Mesenchymal stem cell (in vitro differentiated cells and primary cell): ENCODE measurements at regions not wholly inside any gene's neighbourhood (a gene's known extent, or its start where the extent isn't known, plus 50 kb on each side); places are given as distances from the start of the nearest gene placed in this dataset.

Experiments used
- DNase-seq: peaks from one replicate; pipeline ENCODE4 v3.0.0-alpha.2; 2013
- H2AFZ ChIP-seq: one replicate; pipeline ENCODE4 v1.6.1; 2013; ENCODE audit warnings: low read depth, mild to moderate bottlenecking, control low read depth, inconsistent platforms, low read length, moderate library complexity
- H2AK5ac ChIP-seq: 2 replicates; pipeline ENCODE4 v1.6.1; 2013; ENCODE audit warnings: low read length, moderate library complexity, mild to moderate bottlenecking, inconsistent platforms; ENCODE audit not compliant: severe bottlenecking
- H2BK120ac ChIP-seq: one replicate; pipeline ENCODE4 v1.6.1; 2013; ENCODE audit warnings: low read depth, mild to moderate bottlenecking, inconsistent platforms, low read length, moderate library complexity
- H2BK12ac ChIP-seq, 2 experiments: one replicate each; pipeline ENCODE4 v1.6.1; 2013; ENCODE audit warnings: inconsistent platforms in 2 of 2, low read length in 2 of 2, mild to moderate bottlenecking in 2 of 2, moderate library complexity in 2 of 2, control low read depth in 1 of 2
- H2BK15ac ChIP-seq: one replicate; pipeline ENCODE4 v1.6.1; 2013; ENCODE audit warnings: mild to moderate bottlenecking, low read depth, inconsistent platforms; ENCODE audit not compliant: poor library complexity, severe bottlenecking
- H2BK5ac ChIP-seq: 2 replicates; pipeline ENCODE4 v1.6.1; 2013; ENCODE audit warnings: low read depth, mild to moderate bottlenecking, low read length, control low read depth, inconsistent platforms; ENCODE audit not compliant: poor library complexity, severe bottlenecking
- H3K14ac ChIP-seq, 2 experiments: one replicate each; pipeline ENCODE4 v1.6.1; 2013; ENCODE audit warnings: inconsistent platforms in 2 of 2, low read length in 2 of 2, control low read depth in 1 of 2, mild to moderate bottlenecking in 1 of 2, moderate library complexity in 1 of 2
- H3K18ac ChIP-seq, 2 experiments: one replicate each; pipeline ENCODE4 v1.6.1; 2013; ENCODE audit warnings: inconsistent platforms in 2 of 2, low read length in 2 of 2, control low read depth in 1 of 2, low read depth in 1 of 2, mild to moderate bottlenecking in 1 of 2
- H3K23ac ChIP-seq, 2 experiments: one replicate each; pipeline ENCODE4 v1.6.1; 2013; ENCODE audit warnings: inconsistent platforms in 2 of 2, low read length in 2 of 2, mild to moderate bottlenecking in 2 of 2, moderate library complexity in 2 of 2, control low read depth in 1 of 2
- H3K27ac ChIP-seq: 2 replicates; pipeline ENCODE4 v1.5.1; 2013; ENCODE audit warnings: mild to moderate bottlenecking, moderate library complexity, low read length, control low read depth, inconsistent platforms; ENCODE audit not compliant: poor library complexity, severe bottlenecking
- H3K27me3 ChIP-seq, 2 experiments: 2 replicates each; pipeline versions ENCODE4 v1.6.1 to v1.7.0; 2013; ENCODE audit warnings: low read length in 2 of 2, mild to moderate bottlenecking in 2 of 2, moderate library complexity in 2 of 2, control low read depth in 1 of 2, inconsistent platforms in 1 of 2; ENCODE audit not compliant: control insufficient read depth in 1 of 2, insufficient read depth in 1 of 2
- H3K36me3 ChIP-seq, 2 experiments: 2 replicates each; pipeline versions ENCODE4 v1.6.1 to v1.7.0; 2013; ENCODE audit warnings: low read length in 2 of 2, control low read depth in 1 of 2, inconsistent platforms in 1 of 2, low read depth in 1 of 2, mild to moderate bottlenecking in 1 of 2; ENCODE audit not compliant: insufficient read depth in 2 of 2, control insufficient read depth in 1 of 2
- H3K4ac ChIP-seq, 2 experiments: one replicate each; pipeline ENCODE4 v1.6.1; 2013; ENCODE audit warnings: inconsistent platforms in 2 of 2, low read length in 2 of 2, mild to moderate bottlenecking in 2 of 2, moderate library complexity in 2 of 2, control low read depth in 1 of 2, low read depth in 1 of 2
- H3K4me1 ChIP-seq: 2 replicates; pipeline ENCODE4 v1.6.1; 2013; ENCODE audit warnings: low read depth, low read length, control low read depth; ENCODE audit not compliant: control insufficient read depth, insufficient read depth
- H3K4me2 ChIP-seq: 2 replicates; pipeline ENCODE4 v1.6.1; 2013; ENCODE audit warnings: low read length, mild to moderate bottlenecking, inconsistent platforms; ENCODE audit not compliant: poor library complexity, severe bottlenecking
- H3K4me3 ChIP-seq, 2 experiments: 2 replicates each; pipeline versions ENCODE4 v1.5.1 to v1.7.0; 2013; ENCODE audit warnings: low read length in 2 of 2, mild to moderate bottlenecking in 2 of 2, control low read depth in 1 of 2, low read depth in 1 of 2; ENCODE audit not compliant: insufficient read depth in 1 of 2
- H3K79me1 ChIP-seq: replicated peaks from 2 replicates; pipeline ENCODE4 v1.6.1; 2013; ENCODE audit warnings: mild to moderate bottlenecking, control low read depth, low read length, inconsistent platforms; ENCODE audit not compliant: poor library complexity, severe bottlenecking
- H3K9ac ChIP-seq: 2 replicates; pipeline ENCODE4 v1.7.0; 2013; ENCODE audit warnings: mild to moderate bottlenecking, low read length, moderate library complexity
- H3K9me3 ChIP-seq: 2 replicates; pipeline ENCODE4 v1.7.0; 2013; ENCODE audit warnings: mild to moderate bottlenecking, low read length; ENCODE audit not compliant: control insufficient read depth
- H4K8ac ChIP-seq: one replicate; pipeline ENCODE4 v1.6.1; 2013; ENCODE audit warnings: inconsistent platforms, mild to moderate bottlenecking, low read length, moderate library complexity
- H4K91ac ChIP-seq: one replicate; pipeline ENCODE4 v1.6.1; 2013; ENCODE audit warnings: mild to moderate bottlenecking, low read length, inconsistent platforms
- WGBS: methylation state at CpG from one replicate; pipeline ENCODE4 v1.1.7; 2013; ENCODE audit warnings: mixed read lengths; 5-methylcytosine and 5-hydroxymethylcytosine counted together

- H2AK5ac ChIP-seq: no peak overlapping the region
- 55% methylated on average over 2 of the region's 3 CpGs for WGBS
- H3K36me3 ChIP-seq: no peaks in the 10 kb centered on the region
- H3K4ac ChIP-seq: no peak overlapping the region
- H3K14ac ChIP-seq: no peak overlapping the region
- H3K79me1 ChIP-seq: no peaks in the 10 kb centered on the region
- no peak for DNase-seq
- H2BK12ac ChIP-seq: no peak overlapping the region
- H4K8ac ChIP-seq: no peak overlapping the region
- no peaks in the 10 kb centered on the region for H3K27me3 ChIP-seq
- H3K9ac ChIP-seq: no peak overlapping the region
- H3K23ac ChIP-seq: no peak overlapping the region
- no peak overlapping the region for H3K4me3 ChIP-seq
- H3K18ac ChIP-seq: peak overlapping the region in 1 of 2 experiments; percentile 33
- H2BK5ac ChIP-seq: no peak overlapping the region
- no peak overlapping the region for H3K27ac ChIP-seq
- H2BK15ac ChIP-seq: no peak overlapping the region
- no peak overlapping the region for H3K4me2 ChIP-seq
- H3K4me1 ChIP-seq: no peaks in the 10 kb centered on the region
- no peak overlapping the region for H2AFZ ChIP-seq
- H3K9me3 ChIP-seq: peaks cover 7% of the 10 kb centered on the region
- no peak overlapping the region for H4K91ac ChIP-seq
- no peak overlapping the region for H2BK120ac ChIP-seq
Observed at GRCh38 chr4:104641418-104641817, 146.7 kb upstream of the CXXC4 start.

GRCh38 chr4:104642521-104642920 lies 147.8 kb upstream of the CXXC4 start:
- H3K36me3 ChIP-seq: no peaks in the 10 kb centered on the region

GRCh38 chr4:104643805-104644204 lies 149.1 kb upstream of the CXXC4 start:
- Histone ChIP-seq H2BK12ac (no peak overlapping the region), H3K9ac (no peak overlapping the region), H2AK5ac (no peak overlapping the region), H3K27ac (no peak overlapping the region), H3K36me3 (no peaks in the 10 kb centered on the region), H3K23ac (no peak overlapping the region), H3K4me3 (no peak overlapping the region), H3K4me1 (no peaks in the 10 kb centered on the region), H2BK120ac (no peak overlapping the region), H2AFZ (no peak overlapping the region), H3K4me2 (no peak overlapping the region), H3K9me3 (peaks cover 17% of the 10 kb centered on the region), H2BK15ac (no peak overlapping the region), H3K18ac (no peak overlapping the region), H3K79me1 (no peaks in the 10 kb centered on the region), H3K27me3 (no peaks in the 10 kb centered on the region), H2BK5ac (no peak overlapping the region), H4K8ac (no peak overlapping the region), H3K4ac (no peak overlapping the region), H4K91ac (no peak overlapping the region), H3K14ac (no peak overlapping the region)
- no peak for DNase-seq
- WGBS: 87% methylated on average over 3 of the region's 3 CpGs

More at GRCh38 chr4:104642521-104642920, 147.8 kb upstream of the CXXC4 start:
- no peak overlapping the region for H3K18ac ChIP-seq
- H4K91ac ChIP-seq: no peak overlapping the region
- no peak overlapping the region for H2AK5ac ChIP-seq
- no peak overlapping the region for H2BK12ac ChIP-seq
- no peak overlapping the region for H3K4me3 ChIP-seq
- no peak overlapping the region for H2BK15ac ChIP-seq
- H3K23ac ChIP-seq: no peak overlapping the region
- H4K8ac ChIP-seq: no peak overlapping the region
- no peak overlapping the region for H2BK5ac ChIP-seq
- no peak overlapping the region for H3K27ac ChIP-seq
- peaks cover 17% of the 10 kb centered on the region for H3K9me3 ChIP-seq
- no peak overlapping the region for H3K14ac ChIP-seq
- H3K4me1 ChIP-seq: no peaks in the 10 kb centered on the region
- no peak overlapping the region for H2AFZ ChIP-seq
- no peak overlapping the region for H3K4ac ChIP-seq
- no peak overlapping the region for H2BK120ac ChIP-seq
- 85% methylated on average over 3 of the region's 3 CpGs for WGBS
- no peak overlapping the region for H3K9ac ChIP-seq
- no peak for DNase-seq
- H3K27me3 ChIP-seq: no peaks in the 10 kb centered on the region
- no peaks in the 10 kb centered on the region for H3K79me1 ChIP-seq
- no peak overlapping the region for H3K4me2 ChIP-seq

DNA sequence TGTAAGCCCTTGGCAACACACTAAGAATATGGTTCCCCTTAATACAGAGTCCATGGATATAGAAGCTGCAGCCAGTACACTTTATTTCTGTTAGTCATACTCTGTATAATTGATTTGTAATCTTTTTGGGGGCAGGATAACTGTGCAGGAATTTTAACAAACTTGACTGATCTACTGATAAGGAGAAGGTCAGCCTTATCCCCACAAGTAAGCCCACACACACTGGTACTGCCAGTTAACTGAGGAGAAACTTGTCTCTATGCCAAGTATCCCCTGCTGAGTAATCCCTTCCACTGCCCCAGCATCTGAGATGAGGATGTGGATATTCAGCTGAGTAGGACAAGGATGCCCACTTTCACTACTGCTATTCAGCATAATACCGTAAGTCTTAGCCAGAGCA lies 154.9 kb upstream of the CXXC4 start:
- Histone ChIP-seq H3K23ac (no peak overlapping the region), H4K91ac (no peak overlapping the region), H2BK120ac (no peak overlapping the region), H3K4me3 (no peak overlapping the region), H3K27me3 (no peaks in the 10 kb centered on the region), H3K36me3 (no peaks in the 10 kb centered on the region), H3K4me2 (no peak overlapping the region), H3K4ac (no peak overlapping the region), H2BK15ac (no peak overlapping the region), H2BK5ac (no peak overlapping the region), H3K14ac (no peak overlapping the region), H2AK5ac (no peak overlapping the region), H2BK12ac (no peak overlapping the region), H3K9ac (no peak overlapping the region), H2AFZ (no peak overlapping the region), H3K9me3 (peaks cover 34% of the 10 kb centered on the region), H4K8ac (no peak overlapping the region), H3K79me1 (no peaks in the 10 kb centered on the region), H3K4me1 (no peaks in the 10 kb centered on the region), H3K27ac (no peak overlapping the region), H3K18ac (no peak overlapping the region)
- WGBS: 100% methylated on average over 1 of the region's 1 CpG
- DNase-seq: no peak
